HepG2 (cell line): ENCODE measurements at regions not wholly inside any gene's neighbourhood (a gene's known extent, or its start where the extent isn't known, plus 50 kb on each side); places are given as distances from the start of the nearest gene placed in this dataset.

Source experiments
- ATAC-seq: fragments of 200-7000 bp; cut with Tn5 transposase; 3 replicates; pipeline ENCODE4 v1.9.1; 2020; ENCODE audit warnings: mild to moderate bottlenecking, moderate library complexity
- BruUV-seq: library from RNA; stranded (reverse); fragments of 400-500 nt; replicated peaks from 2 replicates; lab custom pipeline; 2021; lab: Mats Ljungman, UMichigan
- CTCF ChIA-PET: fragments of 300-600 bp; formaldehyde crosslinking; extraction: SDS; loops from one replicate; lab custom pipeline; 2021; ENCODE audit warnings: low total read pairs, inconsistent platforms, low intra/inter-chr PET ratio; lab: Yijun Ruan, JAX
- POLR2A ChIA-PET: fragments of 350-600 bp; sonication (Branson Sonifier 250); formaldehyde crosslinking; loops from one replicate; lab custom pipeline; 2020; ENCODE audit warnings: antibody characterized with exemption, inconsistent platforms; lab: Yijun Ruan, JAX
- DNase-seq: peaks from one replicate; pipeline ENCODE4 v3.0.0-alpha.2; 2015; ENCODE audit warnings: low spot score
- FAIRE-seq: peaks from 3 replicates; lab custom pipeline; 2011; peaks lifted over from hg19 to GRCh38; lab: Jason Lieb, UNC
- H2AFZ ChIP-seq: one replicate; pipeline ENCODE4 v1.6.1; 2011; ENCODE audit warnings: low read length, inconsistent platforms
- H3K27ac ChIP-seq: fragments of 300-600 bp; 3 replicates; pipeline ENCODE4 v1.8.0; 2011; ENCODE audit warnings: mixed run types, mild to moderate bottlenecking, mixed read lengths, low read length, inconsistent platforms; ENCODE audit not compliant: insufficient read depth; ENCODE audit errors: extremely low read length
- H3K27me3 ChIP-seq, 2 experiments: fragments of 200-600 bp in 1 of 2; 2 replicates in 1 of 2; 3 replicates in 1 of 2; pipeline versions ENCODE4 v1.6.0 to v1.8.0; 2011; ENCODE audit warnings: low read length in 2 of 2, mild to moderate bottlenecking in 2 of 2, moderate library complexity in 2 of 2, inconsistent platforms in 1 of 2; ENCODE audit not compliant: insufficient read depth in 2 of 2, control insufficient read depth in 1 of 2
- H3K36me3 ChIP-seq, 2 experiments: fragments of 200-600 bp in 1 of 2; replicated peaks in 1 of 2; 2 replicates in 1 of 2; 3 replicates in 1 of 2; pipeline versions ENCODE4 v1.5.1 to v1.8.0; 2011; ENCODE audit warnings: low read length in 2 of 2, inconsistent platforms in 1 of 2; ENCODE audit not compliant: insufficient read depth in 2 of 2, control insufficient read depth in 1 of 2
- H3K4me1 ChIP-seq: 2 replicates; pipeline ENCODE4 v1.5.1; 2012; ENCODE audit warnings: low read length, inconsistent platforms; ENCODE audit not compliant: insufficient read depth
- H3K4me2 ChIP-seq: 2 replicates; pipeline ENCODE4 v1.6.0; 2011; ENCODE audit warnings: low read depth, low read length, inconsistent platforms
- H3K4me3 ChIP-seq, 3 experiments: fragments of 200-600 bp in 1 of 3; sonication (generic), shearing (Covaris generic) in 1 of 3; replicated peaks in 1 of 3; 2 replicates each; pipeline ENCODE4 v1.5.1; 2011 to 2016; ENCODE audit warnings: low read length in 3 of 3, inconsistent platforms in 2 of 3, low read depth in 2 of 3, mild to moderate bottlenecking in 2 of 3, control low read depth in 1 of 3, mixed read lengths in 1 of 3; ENCODE audit not compliant: insufficient read depth in 1 of 3
- H3K79me2 ChIP-seq: one replicate; pipeline ENCODE4 v1.6.1; 2011; ENCODE audit warnings: low read length, inconsistent platforms; ENCODE audit not compliant: insufficient read depth
- H3K9ac ChIP-seq: 2 replicates; pipeline ENCODE4 v1.6.0; 2011; ENCODE audit warnings: mild to moderate bottlenecking, low read depth, low read length, inconsistent platforms; ENCODE audit not compliant: insufficient read depth
- H3K9me3 ChIP-seq: 2 replicates; pipeline ENCODE4 v1.5.1; 2012; ENCODE audit warnings: mild to moderate bottlenecking, low read length
- H4K20me1 ChIP-seq: 2 replicates; pipeline ENCODE4 v1.6.0; 2011; ENCODE audit warnings: inconsistent platforms, mild to moderate bottlenecking, low read length, moderate library complexity; ENCODE audit not compliant: insufficient read depth
- HIVEP1 ChIP-seq: sonication (generic); formaldehyde crosslinking; IDR thresholded peaks from 2 replicates; pipeline ENCODE4 v1.4.0; 2020; ENCODE audit warnings: mild to moderate bottlenecking, missing genetic modification reagents
- KDM5B ChIP-seq: sonication (generic); formaldehyde crosslinking; IDR thresholded peaks from 2 replicates; pipeline ENCODE4 v1.4.0; 2020; ENCODE audit warnings: missing genetic modification reagents, mild to moderate bottlenecking, borderline replicate concordance
- NCOR1 ChIP-seq: fragments of 200-600 bp; sonication (generic); IDR thresholded peaks from 2 replicates; pipeline ENCODE4 v1.7.0; 2017; ENCODE audit warnings: antibody characterized with exemption, low read length, borderline replicate concordance
- NFKB2 ChIP-seq: sonication (generic); formaldehyde crosslinking; IDR thresholded peaks from 2 replicates; pipeline ENCODE4 v1.4.0; 2020; ENCODE audit warnings: missing genetic modification reagents, borderline replicate concordance
- NR3C1 ChIP-seq: sonication (generic); formaldehyde crosslinking; IDR thresholded peaks from 2 replicates; pipeline ENCODE4 v1.4.0; 2020; ENCODE audit warnings: missing genetic modification reagents
- PLRG1 ChIP-seq: fragments of 450-650 bp; conservative IDR thresholded peaks from 2 replicates; pipeline ENCODE4 v1.6.1; 2016
- RBM22 ChIP-seq: fragments of 200-400 bp; formaldehyde crosslinking; optimal IDR thresholded peaks from 2 replicates; pipeline ENCODE3; 2017; ENCODE audit warnings: mild to moderate bottlenecking, low read length, moderate library complexity
- SMAD1 ChIP-seq: sonication (generic); formaldehyde crosslinking; IDR thresholded peaks from 2 replicates; pipeline ENCODE4 v1.4.0; 2020; ENCODE audit warnings: missing genetic modification reagents, low read depth, mild to moderate bottlenecking, borderline replicate concordance
- ZNF589 ChIP-seq: sonication (generic); formaldehyde crosslinking; conservative IDR thresholded peaks from 2 replicates; pipeline ENCODE4 v1.8.0; 2022; ENCODE audit warnings: mild to moderate bottlenecking, moderate library complexity, missing genetic modification reagents
- ZNF841 ChIP-seq: sonication (generic); formaldehyde crosslinking; IDR thresholded peaks from 2 replicates; pipeline ENCODE4 v1.8.1; 2023; ENCODE audit warnings: missing genetic modification reagents, borderline replicate concordance
- WGBS: methylation state at CpG from one replicate; pipeline ENCODE4 v1.1.6; 2017; ENCODE audit warnings: low lambda C conversion rate; 5-methylcytosine and 5-hydroxymethylcytosine counted together
- in situ Hi-C: cut with HindIII; loops from 2 replicates; pipeline ENCODE4 v1.10.0; 2017; ENCODE audit warnings: low pct_unique_long_range_greater_than_20kb; ENCODE audit not compliant: extremely low pct_ligation_motif_present
- intact Hi-C: fragments of 100-400 bp; cut with micrococcal nuclease; formaldehyde crosslinking; loops from one replicate; pipeline ENCODE4 v1.10.0; 2022; ENCODE audit not compliant: unreplicated experiment
- TF ChIP-seq, protein P1 (sequence below): sonication (generic); formaldehyde crosslinking; IDR thresholded peaks from 2 replicates; pipeline ENCODE4 v1.9.0; 2021; ENCODE audit warnings: missing genetic modification reagents, borderline replicate concordance
- TF ChIP-seq, protein P2 (sequence below): sonication (generic); formaldehyde crosslinking; IDR thresholded peaks from 2 replicates; pipeline ENCODE4 v1.5.1; 2020; ENCODE audit warnings: mild to moderate bottlenecking, missing genetic modification reagents, moderate library complexity
- TF ChIP-seq, protein P3 (sequence below): sonication (generic); formaldehyde crosslinking; IDR thresholded peaks from 2 replicates; pipeline ENCODE4 v1.4.0; 2020; ENCODE audit warnings: missing genetic modification reagents, borderline replicate concordance

DNA sequence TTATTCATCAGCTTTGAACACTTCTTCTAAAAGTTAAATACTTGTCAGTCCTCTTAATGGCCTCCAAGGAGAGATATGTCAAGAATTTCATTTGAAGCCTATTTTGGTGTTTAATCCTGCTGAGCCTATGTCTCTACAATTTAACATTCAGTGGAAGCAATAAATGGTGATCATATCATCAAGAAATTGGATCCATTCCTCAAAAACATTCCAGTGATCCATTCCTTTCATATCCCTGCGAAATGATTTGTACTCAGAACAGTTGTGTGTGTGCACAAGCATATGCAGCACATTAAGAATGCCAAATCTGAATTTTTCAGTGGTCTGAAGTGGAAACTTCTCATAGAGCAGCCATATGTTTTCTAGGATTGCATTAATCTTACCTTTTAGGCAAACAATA is 373.7 kb upstream of the SYT1 start:
- intact Hi-C loops: no loop called here
- 6% methylated on average over 1 of the region's 1 CpG for WGBS
- Histone ChIP-seq H3K4me1 (no peaks in the 10 kb centered on the region), H3K9me3 (no peaks in the 10 kb centered on the region), H3K36me3 (no peaks in the 10 kb centered on the region), H2AFZ (no peak overlapping the region), H3K27ac (no peak overlapping the region), H3K4me2 (no peak overlapping the region)
- no TSS peak for BruUV-seq
- POLR2A ChIA-PET: no interaction called here
- no peak for DNase-seq
- TF ChIP-seq ZNF589 (CRISPR knock-in tag) (no peak), KDM5B (CRISPR knock-in tag) (no peak), PLRG1 (no peak), NFKB2 (no peak), NCOR1 (no peak), RBM22 (no peak)
- TF ChIP-seq, protein P1, sequence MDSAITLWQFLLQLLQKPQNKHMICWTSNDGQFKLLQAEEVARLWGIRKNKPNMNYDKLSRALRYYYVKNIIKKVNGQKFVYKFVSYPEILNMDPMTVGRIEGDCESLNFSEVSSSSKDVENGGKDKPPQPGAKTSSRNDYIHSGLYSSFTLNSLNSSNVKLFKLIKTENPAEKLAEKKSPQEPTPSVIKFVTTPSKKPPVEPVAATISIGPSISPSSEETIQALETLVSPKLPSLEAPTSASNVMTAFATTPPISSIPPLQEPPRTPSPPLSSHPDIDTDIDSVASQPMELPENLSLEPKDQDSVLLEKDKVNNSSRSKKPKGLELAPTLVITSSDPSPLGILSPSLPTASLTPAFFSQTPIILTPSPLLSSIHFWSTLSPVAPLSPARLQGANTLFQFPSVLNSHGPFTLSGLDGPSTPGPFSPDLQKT (CRISPR knock-in tag): no peak
- TF ChIP-seq, all 625 proteins: peak for 0
- Histone ChIP-seq H3K27me3 (no peaks in the 10 kb centered on the region), H4K20me1 (no peaks in the 10 kb centered on the region), H3K79me2 (no peaks in the 10 kb centered on the region), H3K9ac (no peak overlapping the region), H3K4me3 (no peak overlapping the region)
- CTCF ChIA-PET: no interaction called here
- in situ Hi-C loops: no loop called here
- ATAC-seq (no peak), FAIRE-seq (no peak)

GRCh38 chr12:78494911-78495310 is 369.7 kb upstream of the SYT1 start:
- FAIRE-seq (no peak), ATAC-seq (no peak), DNase-seq (no peak)
- no peaks in the 10 kb centered on the region for H3K79me2 ChIP-seq
- 2% methylated on average over 1 of the region's 1 CpG for WGBS
- no peak overlapping the region for H3K9ac ChIP-seq
- H4K20me1 ChIP-seq: no peaks in the 10 kb centered on the region
- H3K9me3 ChIP-seq: no peaks in the 10 kb centered on the region
- no peaks in the 10 kb centered on the region for H3K36me3 ChIP-seq
- no peaks in the 10 kb centered on the region for H3K4me1 ChIP-seq
- H2AFZ ChIP-seq: no peak overlapping the region
- POLR2A ChIA-PET: no interaction called here
- H3K4me2 ChIP-seq: no peak overlapping the region
- no peak overlapping the region for H3K27ac ChIP-seq
- no TSS peak for BruUV-seq
- in situ Hi-C loops: no loop called here
- no peaks in the 10 kb centered on the region for H3K27me3 ChIP-seq
- intact Hi-C loops: no loop called here
- H3K4me3 ChIP-seq: no peak overlapping the region
- CTCF ChIA-PET: no interaction called here
- TF ChIP-seq NR3C1 (no peak), ZNF841 (no peak), SMAD1 (CRISPR knock-in tag) (no peak), HIVEP1 (CRISPR knock-in tag) (no peak)
- TF ChIP-seq, protein P2, sequence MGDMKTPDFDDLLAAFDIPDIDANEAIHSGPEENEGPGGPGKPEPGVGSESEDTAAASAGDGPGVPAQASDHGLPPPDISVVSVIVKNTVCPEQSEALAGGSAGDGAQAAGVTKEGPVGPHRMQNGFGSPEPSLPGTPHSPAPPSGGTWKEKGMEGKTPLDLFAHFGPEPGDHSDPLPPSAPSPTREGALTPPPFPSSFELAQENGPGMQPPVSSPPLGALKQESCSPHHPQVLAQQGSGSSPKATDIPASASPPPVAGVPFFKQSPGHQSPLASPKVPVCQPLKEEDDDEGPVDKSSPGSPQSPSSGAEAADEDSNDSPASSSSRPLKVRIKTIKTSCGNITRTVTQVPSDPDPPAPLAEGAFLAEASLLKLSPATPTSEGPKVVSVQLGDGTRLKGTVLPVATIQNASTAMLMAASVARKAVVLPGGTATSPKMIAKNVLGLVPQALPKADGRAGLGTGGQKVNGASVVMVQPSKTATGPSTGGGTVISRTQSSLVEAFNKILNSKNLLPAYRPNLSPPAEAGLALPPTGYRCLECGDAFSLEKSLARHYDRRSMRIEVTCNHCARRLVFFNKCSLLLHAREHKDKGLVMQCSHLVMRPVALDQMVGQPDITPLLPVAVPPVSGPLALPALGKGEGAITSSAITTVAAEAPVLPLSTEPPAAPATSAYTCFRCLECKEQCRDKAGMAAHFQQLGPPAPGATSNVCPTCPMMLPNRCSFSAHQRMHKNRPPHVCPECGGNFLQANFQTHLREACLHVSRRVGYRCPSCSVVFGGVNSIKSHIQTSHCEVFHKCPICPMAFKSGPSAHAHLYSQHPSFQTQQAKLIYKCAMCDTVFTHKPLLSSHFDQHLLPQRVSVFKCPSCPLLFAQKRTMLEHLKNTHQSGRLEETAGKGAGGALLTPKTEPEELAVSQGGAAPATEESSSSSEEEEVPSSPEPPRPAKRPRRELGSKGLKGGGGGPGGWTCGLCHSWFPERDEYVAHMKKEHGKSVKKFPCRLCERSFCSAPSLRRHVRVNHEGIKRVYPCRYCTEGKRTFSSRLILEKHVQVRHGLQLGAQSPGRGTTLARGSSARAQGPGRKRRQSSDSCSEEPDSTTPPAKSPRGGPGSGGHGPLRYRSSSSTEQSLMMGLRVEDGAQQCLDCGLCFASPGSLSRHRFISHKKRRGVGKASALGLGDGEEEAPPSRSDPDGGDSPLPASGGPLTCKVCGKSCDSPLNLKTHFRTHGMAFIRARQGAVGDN (CRISPR knock-in tag): no peak
- TF ChIP-seq, protein P3, sequence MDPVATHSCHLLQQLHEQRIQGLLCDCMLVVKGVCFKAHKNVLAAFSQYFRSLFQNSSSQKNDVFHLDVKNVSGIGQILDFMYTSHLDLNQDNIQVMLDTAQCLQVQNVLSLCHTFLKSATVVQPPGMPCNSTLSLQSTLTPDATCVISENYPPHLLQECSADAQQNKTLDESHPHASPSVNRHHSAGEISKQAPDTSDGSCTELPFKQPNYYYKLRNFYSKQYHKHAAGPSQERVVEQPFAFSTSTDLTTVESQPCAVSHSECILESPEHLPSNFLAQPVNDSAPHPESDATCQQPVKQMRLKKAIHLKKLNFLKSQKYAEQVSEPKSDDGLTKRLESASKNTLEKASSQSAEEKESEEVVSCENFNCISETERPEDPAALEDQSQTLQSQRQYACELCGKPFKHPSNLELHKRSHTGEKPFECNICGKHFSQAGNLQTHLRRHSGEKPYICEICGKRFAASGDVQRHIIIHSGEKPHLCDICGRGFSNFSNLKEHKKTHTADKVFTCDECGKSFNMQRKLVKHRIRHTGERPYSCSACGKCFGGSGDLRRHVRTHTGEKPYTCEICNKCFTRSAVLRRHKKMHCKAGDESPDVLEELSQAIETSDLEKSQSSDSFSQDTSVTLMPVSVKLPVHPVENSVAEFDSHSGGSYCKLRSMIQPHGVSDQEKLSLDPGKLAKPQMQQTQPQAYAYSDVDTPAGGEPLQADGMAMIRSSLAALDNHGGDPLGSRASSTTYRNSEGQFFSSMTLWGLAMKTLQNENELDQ (CRISPR knock-in tag): no peak
